RWPE1 (cell line): ENCODE measurements at regions not wholly inside any gene's neighbourhood (a gene's known extent, or its start where the extent isn't known, plus 50 kb on each side); places are given as distances from the start of the nearest gene placed in this dataset.

Experiments
- CTCF ChIA-PET: fragments of 350-600 bp; sonication (Branson Sonifier 250); formaldehyde crosslinking; extraction: SDS; loops from one replicate; lab custom pipeline; 2021; lab: Yijun Ruan, JAX
- POLR2A ChIA-PET: fragments of 400-600 bp; formaldehyde crosslinking; extraction: SDS; loops from one replicate; lab custom pipeline; 2020; ENCODE audit warnings: antibody characterized with exemption; ENCODE audit not compliant: low non-redundant PET; lab: Yijun Ruan, JAX
- DNase-seq: peaks from one replicate; pipeline ENCODE4 v3.0.0; 2012; ENCODE audit warnings: low spot score
- H3K27ac ChIP-seq: fragments of 450-650 bp; 2 replicates; pipeline ENCODE4 v1.5.1; 2017
- TF ChIP-seq, protein P1 (sequence below): fragments of 450-650 bp; conservative IDR thresholded peaks from 2 replicates; pipeline ENCODE4 v1.5.1; 2017; ENCODE audit warnings: low read depth, mild to moderate bottlenecking

DNA sequence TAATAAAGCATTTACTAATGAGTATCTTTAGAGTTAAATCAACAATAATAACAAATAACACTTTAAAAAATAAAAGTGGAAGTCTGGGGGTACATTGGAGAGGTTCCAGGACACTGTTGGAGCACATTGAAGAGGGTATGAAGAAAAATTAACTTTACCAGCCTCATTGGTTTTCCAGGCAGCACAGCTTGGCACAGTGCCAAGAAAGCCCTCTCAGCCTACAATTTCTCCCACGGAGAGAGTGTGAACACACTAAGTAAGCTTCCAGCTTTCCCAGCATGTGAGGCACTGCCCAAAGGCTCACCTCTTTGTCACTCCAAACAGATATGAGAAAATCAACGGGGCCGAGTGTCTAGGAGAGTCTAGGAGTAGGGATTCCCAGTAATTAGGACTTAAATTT, 1912.8 kb upstream of the NUDT12 start:
- POLR2A ChIA-PET, result no interaction called here
- no peak for DNase-seq
- TF ChIP-seq, protein P1, sequence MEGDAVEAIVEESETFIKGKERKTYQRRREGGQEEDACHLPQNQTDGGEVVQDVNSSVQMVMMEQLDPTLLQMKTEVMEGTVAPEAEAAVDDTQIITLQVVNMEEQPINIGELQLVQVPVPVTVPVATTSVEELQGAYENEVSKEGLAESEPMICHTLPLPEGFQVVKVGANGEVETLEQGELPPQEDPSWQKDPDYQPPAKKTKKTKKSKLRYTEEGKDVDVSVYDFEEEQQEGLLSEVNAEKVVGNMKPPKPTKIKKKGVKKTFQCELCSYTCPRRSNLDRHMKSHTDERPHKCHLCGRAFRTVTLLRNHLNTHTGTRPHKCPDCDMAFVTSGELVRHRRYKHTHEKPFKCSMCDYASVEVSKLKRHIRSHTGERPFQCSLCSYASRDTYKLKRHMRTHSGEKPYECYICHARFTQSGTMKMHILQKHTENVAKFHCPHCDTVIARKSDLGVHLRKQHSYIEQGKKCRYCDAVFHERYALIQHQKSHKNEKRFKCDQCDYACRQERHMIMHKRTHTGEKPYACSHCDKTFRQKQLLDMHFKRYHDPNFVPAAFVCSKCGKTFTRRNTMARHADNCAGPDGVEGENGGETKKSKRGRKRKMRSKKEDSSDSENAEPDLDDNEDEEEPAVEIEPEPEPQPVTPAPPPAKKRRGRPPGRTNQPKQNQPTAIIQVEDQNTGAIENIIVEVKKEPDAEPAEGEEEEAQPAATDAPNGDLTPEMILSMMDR, result no peak
- CTCF ChIA-PET, result no interaction called here
- no peak overlapping the region for H3K27ac ChIP-seq

DNA sequence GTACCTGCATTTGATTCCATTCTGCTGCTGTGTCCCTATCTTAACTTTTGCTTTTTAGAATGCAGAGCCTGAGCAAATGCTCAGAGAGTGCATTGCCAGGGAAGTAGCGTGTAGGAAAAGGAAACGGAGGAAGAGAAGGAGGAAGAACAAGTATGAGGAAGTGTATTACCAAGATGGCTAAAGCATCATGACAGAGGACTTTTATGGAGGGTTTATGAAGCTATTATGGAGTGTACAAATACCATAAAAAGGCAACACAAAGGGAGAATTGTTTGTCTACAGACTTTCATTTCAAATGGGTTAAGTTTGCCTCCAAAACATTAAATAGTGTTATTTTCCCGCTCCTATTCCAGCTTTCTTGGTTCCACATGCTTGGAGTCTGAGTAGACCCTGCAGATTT, 1899.8 kb upstream of the NUDT12 start:
- DNase-seq, result no peak
- CTCF ChIA-PET, result no interaction called here
- no peak overlapping the region for H3K27ac ChIP-seq
- TF ChIP-seq, protein P1, result no peak
- POLR2A ChIA-PET, result no interaction called here

DNA sequence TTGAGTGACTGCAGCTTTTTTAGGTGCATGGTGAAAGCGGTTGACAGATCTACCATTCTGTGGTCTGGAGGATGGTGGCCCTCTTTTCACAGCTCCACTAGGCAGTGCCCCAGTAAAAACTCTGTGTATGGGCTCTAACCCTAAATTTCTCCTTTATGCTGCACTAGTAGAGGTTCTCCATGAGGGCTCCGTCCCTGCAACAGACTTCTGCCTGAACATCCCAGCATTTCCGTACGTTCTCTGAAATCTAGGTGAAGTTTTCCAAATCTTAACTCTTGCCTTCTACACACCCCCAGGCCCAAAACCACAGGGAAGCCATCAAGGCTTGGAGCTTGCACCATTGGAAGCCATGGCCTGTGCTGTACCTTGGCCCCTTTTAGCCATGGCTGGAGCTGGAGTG, 1898.1 kb upstream of the NUDT12 start:
- ChIA-PET POLR2A (no interaction called here), CTCF (no interaction called here)
- no peak for DNase-seq
- H3K27ac ChIP-seq, result no peak overlapping the region
- TF ChIP-seq, protein P1, result no peak

- TF ChIP-seq, protein P1, result no peak
- ChIA-PET POLR2A (no interaction called here), CTCF (no interaction called here)
- no peak for DNase-seq
- H3K27ac ChIP-seq, result no peak overlapping the region
Observed at GRCh38 chr5:105453216-105453807, 1890.7 kb upstream of the NUDT12 start.

GRCh38 chr5:105448271-105448670, 1885.7 kb upstream of the NUDT12 start:
- no peak overlapping the region for H3K27ac ChIP-seq
- DNase-seq, result no peak
- ChIA-PET POLR2A (no interaction called here), CTCF (no interaction called here)
- TF ChIP-seq, protein P1, result no peak

GRCh38 chr5:105430516-105430915, 1867.9 kb upstream of the NUDT12 start:
- TF ChIP-seq, protein P1, result no peak
- ChIA-PET POLR2A (no interaction called here), CTCF (no interaction called here)
- no peak overlapping the region for H3K27ac ChIP-seq
- DNase-seq, result no peak
